MCF 10A (cell line): ENCODE measurements at regions not wholly inside any gene's neighbourhood (a gene's known extent, or its start where the extent isn't known, plus 50 kb on each side); places are given as distances from the start of the nearest gene placed in this dataset.

Experiments
- BruUV-seq: library from RNA; stranded (reverse); fragments of 400-500 nt; replicated peaks from 2 replicates; lab custom pipeline; 2021; lab: Mats Ljungman, UMichigan
- CTCF ChIA-PET: fragments of 300-600 bp; sonication (Branson Sonifier 250); formaldehyde crosslinking; extraction: SDS; loops from one replicate; lab custom pipeline; 2021; ENCODE audit warnings: antibody characterized with exemption, inconsistent platforms; lab: Yijun Ruan, JAX
- POLR2A ChIA-PET: fragments of 300-600, 350-650 bp; sonication (Branson Sonifier 250); formaldehyde crosslinking; extraction: SDS; loops from one replicate; lab custom pipeline; 2020; ENCODE audit warnings: antibody characterized with exemption, inconsistent platforms; lab: Yijun Ruan, JAX
- DNase-seq: peaks from one replicate; pipeline ENCODE4 v3.0.0-alpha.2; 2018; ENCODE audit not compliant: unreplicated experiment
- H3K27ac Mint-ChIP-seq: one replicate; pipeline ENCODE4 v1.8.0; 2022; ENCODE audit warnings: mild to moderate bottlenecking, low read depth, mixed read lengths; ENCODE audit not compliant: unreplicated experiment
- H3K27me3 Mint-ChIP-seq: one replicate; pipeline ENCODE4 v1.8.0; 2022; ENCODE audit warnings: mixed read lengths; ENCODE audit not compliant: insufficient read depth, unreplicated experiment
- H3K36me3 Mint-ChIP-seq: one replicate; pipeline ENCODE4 v1.8.0; 2022; ENCODE audit warnings: mild to moderate bottlenecking, moderate library complexity, mixed read lengths; ENCODE audit not compliant: insufficient read depth, unreplicated experiment
- H3K4me1 Mint-ChIP-seq: one replicate; pipeline ENCODE4 v1.8.0; 2022; ENCODE audit warnings: mixed read lengths; ENCODE audit not compliant: insufficient read depth, unreplicated experiment
- H3K4me3 Mint-ChIP-seq: one replicate; pipeline ENCODE4 v1.8.0; 2022; ENCODE audit warnings: mild to moderate bottlenecking, moderate library complexity, mixed read lengths; ENCODE audit not compliant: unreplicated experiment
- H3K9me3 Mint-ChIP-seq: one replicate; pipeline ENCODE4 v1.8.0; 2022; ENCODE audit warnings: mixed read lengths; ENCODE audit not compliant: unreplicated experiment
- intact Hi-C: fragments of 100-400 bp; cut with micrococcal nuclease; formaldehyde crosslinking; loops from 2 replicates; pipeline ENCODE4 v1.14.1; 2022
- TF ChIP-seq, protein P1 (sequence below): fragments of 200-600 bp; IDR thresholded peaks from one replicate; pipeline ENCODE4 v1.8.0; 2022; ENCODE audit warnings: antibody characterized with exemption, mild to moderate bottlenecking; ENCODE audit not compliant: unreplicated experiment

DNA sequence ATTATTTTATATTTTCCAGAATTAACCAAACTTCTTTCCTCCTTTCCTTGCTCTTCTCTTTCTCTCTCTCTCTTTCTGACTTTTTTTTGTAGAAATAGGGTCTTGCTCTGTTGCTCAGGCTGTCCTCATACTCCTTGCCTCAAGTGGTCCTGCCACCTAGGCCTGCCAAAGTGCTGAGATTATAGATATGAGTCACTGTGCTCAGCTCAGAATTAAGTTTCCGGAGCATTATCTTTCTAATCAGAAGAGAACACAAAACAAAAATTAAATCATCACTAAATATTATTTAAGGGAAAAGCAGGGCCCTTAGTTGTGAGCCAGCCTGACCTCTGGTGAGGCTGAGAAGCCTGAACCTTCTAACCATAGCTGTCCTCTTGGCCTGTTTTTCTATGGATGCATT is 168.2 kb downstream of the SOX2 start:
- Mint-ChIP-seq H3K27me3 (no peaks in the 10 kb centered on the region), H3K27ac (peak overlapping the region; percentile 75), H3K4me1 (peaks cover 6% of the 10 kb centered on the region), H3K9me3 (no peaks in the 10 kb centered on the region), H3K36me3 (no peaks in the 10 kb centered on the region), H3K4me3 (no peak overlapping the region)
- TF ChIP-seq, protein P1, sequence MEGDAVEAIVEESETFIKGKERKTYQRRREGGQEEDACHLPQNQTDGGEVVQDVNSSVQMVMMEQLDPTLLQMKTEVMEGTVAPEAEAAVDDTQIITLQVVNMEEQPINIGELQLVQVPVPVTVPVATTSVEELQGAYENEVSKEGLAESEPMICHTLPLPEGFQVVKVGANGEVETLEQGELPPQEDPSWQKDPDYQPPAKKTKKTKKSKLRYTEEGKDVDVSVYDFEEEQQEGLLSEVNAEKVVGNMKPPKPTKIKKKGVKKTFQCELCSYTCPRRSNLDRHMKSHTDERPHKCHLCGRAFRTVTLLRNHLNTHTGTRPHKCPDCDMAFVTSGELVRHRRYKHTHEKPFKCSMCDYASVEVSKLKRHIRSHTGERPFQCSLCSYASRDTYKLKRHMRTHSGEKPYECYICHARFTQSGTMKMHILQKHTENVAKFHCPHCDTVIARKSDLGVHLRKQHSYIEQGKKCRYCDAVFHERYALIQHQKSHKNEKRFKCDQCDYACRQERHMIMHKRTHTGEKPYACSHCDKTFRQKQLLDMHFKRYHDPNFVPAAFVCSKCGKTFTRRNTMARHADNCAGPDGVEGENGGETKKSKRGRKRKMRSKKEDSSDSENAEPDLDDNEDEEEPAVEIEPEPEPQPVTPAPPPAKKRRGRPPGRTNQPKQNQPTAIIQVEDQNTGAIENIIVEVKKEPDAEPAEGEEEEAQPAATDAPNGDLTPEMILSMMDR: no peak
- intact Hi-C loops: no loop called here
- POLR2A ChIA-PET: no interaction called here
- no TSS peak for BruUV-seq
- CTCF ChIA-PET: interaction anchor here (1.5 kb wide), 1 partner anchor 9 kb away, joined by 3 read pairs; no protein-coding TSS in a partner anchor
- no peak for DNase-seq

DNA sequence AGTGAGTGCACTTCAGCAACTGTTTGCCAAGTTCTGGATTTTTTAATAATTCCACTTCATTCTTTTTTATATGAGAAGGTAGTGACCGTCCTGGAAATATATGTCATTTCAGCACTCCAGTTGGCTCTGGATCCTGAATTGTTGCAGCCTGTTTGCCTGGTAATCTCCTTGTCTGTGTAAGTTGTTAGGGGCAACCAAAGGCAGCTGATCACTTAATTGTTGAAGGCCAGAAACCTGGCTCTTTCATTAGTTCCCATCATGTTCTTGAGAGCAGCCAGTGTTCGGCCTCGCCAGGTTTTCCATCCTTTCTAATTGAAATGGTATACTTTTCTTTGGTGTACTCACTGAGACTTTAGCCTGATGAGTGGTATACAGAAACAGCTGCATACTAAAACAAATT is 168.6 kb downstream of the SOX2 start:
- POLR2A ChIA-PET: no interaction called here
- H3K27ac Mint-ChIP-seq: peak overlapping the region; percentile 75
- CTCF ChIA-PET: interaction anchor here (0.5 to 1.5 kb wide), 2 partner anchors 9 to 67 kb away, joined by 3 to 4 read pairs; no protein-coding TSS in a partner anchor
- peaks cover 6% of the 10 kb centered on the region for H3K4me1 Mint-ChIP-seq
- intact Hi-C loops: no loop called here
- H3K27me3 Mint-ChIP-seq: no peaks in the 10 kb centered on the region
- TF ChIP-seq, protein P1: no peak
- no TSS peak for BruUV-seq
- DNase-seq: no peak
- no peak overlapping the region for H3K4me3 Mint-ChIP-seq
- no peaks in the 10 kb centered on the region for H3K9me3 Mint-ChIP-seq
- no peaks in the 10 kb centered on the region for H3K36me3 Mint-ChIP-seq

DNA sequence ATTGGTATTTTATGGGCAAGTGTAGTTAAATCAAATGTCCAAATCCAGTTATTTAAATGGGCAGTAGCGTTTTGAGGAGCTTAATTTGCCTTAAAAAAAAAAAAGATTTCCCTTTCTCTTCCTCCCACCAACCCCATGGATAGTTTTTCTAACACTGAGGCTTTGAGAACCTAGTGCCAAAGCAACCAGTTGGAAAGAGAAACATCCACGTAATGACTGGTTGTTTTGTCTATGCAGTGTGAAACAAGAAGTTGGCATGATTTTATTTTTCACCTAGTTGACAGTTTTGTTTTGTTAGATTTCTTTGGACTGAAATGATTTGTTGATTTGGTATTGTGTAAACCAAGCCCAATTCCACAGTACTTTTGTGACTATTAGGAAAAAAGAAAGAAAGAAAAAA is 170.0 kb downstream of the SOX2 start:
- TF ChIP-seq, protein P1: no peak
- POLR2A ChIA-PET: interaction anchor here (0.6 kb wide), 1 partner anchor 24 kb away, joined by 3 read pairs; no protein-coding TSS in a partner anchor
- Mint-ChIP-seq H3K4me3 (no peak overlapping the region), H3K36me3 (no peaks in the 10 kb centered on the region), H3K4me1 (peaks cover 6% of the 10 kb centered on the region), H3K27ac (no peak overlapping the region), H3K27me3 (no peaks in the 10 kb centered on the region), H3K9me3 (no peaks in the 10 kb centered on the region)
- DNase-seq: no peak
- intact Hi-C loops: no loop called here
- BruUV-seq: no TSS peak
- CTCF ChIA-PET: interaction anchor here (0.9 kb wide), 1 partner anchor 295 kb away, joined by 3 read pairs; no protein-coding TSS in a partner anchor

DNA sequence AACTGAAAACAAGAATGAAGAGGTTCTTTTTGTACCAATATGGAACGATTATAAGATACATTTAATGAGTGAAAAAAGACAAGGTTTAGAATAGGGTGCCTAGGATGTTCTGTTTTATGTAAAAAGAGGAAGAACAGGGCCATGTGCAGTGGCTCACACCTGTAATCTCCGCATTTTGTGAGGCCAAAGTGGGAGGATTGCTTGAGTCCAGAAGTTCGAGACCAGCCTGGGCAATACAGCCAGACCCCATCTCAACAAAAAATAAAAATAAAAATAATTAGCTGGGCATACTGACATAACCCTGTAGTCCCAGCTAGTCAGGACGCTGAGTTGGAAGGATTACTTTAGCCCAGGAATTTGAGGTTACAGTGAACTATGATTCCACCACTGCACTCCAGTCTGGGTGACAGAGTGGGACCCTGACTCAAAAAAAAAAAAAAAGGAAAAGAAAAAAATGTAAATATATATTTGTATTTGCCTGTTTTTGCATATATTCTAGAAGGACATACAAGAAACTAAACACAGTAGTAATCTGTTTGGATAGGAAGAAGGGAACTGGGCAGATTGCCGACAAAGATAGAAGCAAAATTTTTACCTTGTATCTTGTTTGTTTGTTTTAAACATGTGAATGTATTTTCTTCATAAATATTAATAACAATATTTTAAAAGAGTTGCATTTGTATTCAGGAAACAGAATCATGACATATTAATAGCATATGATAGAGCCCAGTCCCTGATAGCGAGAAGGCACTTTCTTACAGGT is 174.3 kb downstream of the SOX2 start:
- Mint-ChIP-seq H3K9me3 (no peaks in the 10 kb centered on the region), H3K27ac (no peak overlapping the region), H3K36me3 (no peaks in the 10 kb centered on the region), H3K4me1 (no peaks in the 10 kb centered on the region), H3K4me3 (no peak overlapping the region), H3K27me3 (no peaks in the 10 kb centered on the region)
- POLR2A ChIA-PET: interaction anchor here (1.1 kb wide), 1 partner anchor 28 kb away, joined by 4 read pairs; no protein-coding TSS in a partner anchor
- no peak for DNase-seq
- TF ChIP-seq, protein P1: no peak
- intact Hi-C loops: no loop called here
- BruUV-seq: no TSS peak
- CTCF ChIA-PET: interaction anchor here (0.9 kb wide), 1 partner anchor 89 kb away, joined by 4 read pairs; no protein-coding TSS in a partner anchor
